NCI-H2029 (cell line): ENCODE measurements at regions not wholly inside any gene's neighbourhood (a gene's known extent, or its start where the extent isn't known, plus 50 kb on each side); places are given as distances from the start of the nearest gene placed in this dataset.

Experiments
- DNase-seq: peaks from one replicate; lab custom pipeline; 2025; lab: John Stamatoyannopoulos, UW

- DNase-seq = peak; percentile 54
These were observed 678.1 kb upstream of the CCDC54 start for GRCh38 chr3:106699122-106699521.

GRCh38 chr3:106700981-106701380, 676.3 kb upstream of the CCDC54 start:
- DNase-seq = no peak

- no peak for DNase-seq
These were observed 673.7 kb upstream of the CCDC54 start for GRCh38 chr3:106703524-106703923.

DNA sequence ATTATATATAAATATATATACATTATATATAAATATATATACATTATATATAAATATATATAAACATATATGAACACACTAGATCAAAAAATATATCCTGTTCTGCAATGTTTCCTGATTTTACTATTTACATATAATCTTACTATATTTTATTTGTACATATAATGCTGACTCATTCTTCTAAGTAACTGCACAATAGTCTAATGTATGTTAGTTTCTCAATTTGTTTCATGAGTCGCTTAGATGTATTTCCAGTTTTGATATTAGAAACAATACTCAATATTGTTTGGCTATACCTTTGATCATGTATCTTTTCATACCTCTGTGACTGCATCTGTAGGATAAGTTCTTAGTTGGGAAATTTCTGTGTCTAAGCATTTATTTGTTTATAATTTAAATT, 669.9 kb upstream of the CCDC54 start:
- no peak for DNase-seq

DNA sequence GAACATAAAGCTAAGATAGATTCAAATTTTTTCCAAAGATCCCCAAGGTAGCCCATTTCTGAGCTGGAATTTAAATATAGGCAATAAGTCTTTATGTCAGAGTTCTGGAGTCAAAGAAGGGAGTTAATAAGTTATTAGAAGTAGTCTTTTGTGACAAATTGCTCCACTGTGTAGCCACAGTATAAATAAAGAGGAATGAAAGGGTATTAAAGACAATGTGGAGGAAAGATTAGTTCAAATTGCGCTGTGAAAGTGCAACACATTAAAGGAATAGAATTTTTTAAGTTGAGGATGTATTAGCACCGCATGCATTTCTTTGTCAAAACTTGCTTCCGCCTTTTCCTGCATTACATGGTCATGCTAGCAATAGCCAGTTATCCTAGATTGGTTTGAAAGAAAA, 666.6 kb upstream of the CCDC54 start:
- DNase-seq = no peak

GRCh38 chr3:106711650-106712049, 665.6 kb upstream of the CCDC54 start:
- no peak for DNase-seq

DNA sequence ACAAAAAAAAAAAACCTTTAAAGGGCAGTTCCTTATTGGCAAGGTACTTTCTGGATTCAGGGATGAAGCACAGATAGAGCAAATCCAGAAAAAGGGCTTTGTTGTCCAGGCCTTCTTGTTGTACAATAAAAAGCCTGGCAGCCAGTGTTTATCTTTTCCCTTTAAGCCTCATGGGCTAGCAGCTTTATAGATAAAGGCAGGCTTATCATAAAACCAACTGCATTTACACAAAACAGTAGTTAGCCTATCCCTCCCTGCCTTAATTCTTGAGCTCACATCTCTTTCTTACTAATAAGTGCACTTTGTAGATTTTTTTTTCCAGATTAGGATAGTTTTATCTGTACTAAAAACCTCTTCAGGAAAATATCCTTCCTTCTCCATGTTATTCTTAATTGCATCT, 662.8 kb upstream of the CCDC54 start:
- no peak for DNase-seq

- no peak for DNase-seq
These were observed 662.0 kb upstream of the CCDC54 start for GRCh38 chr3:106715286-106715685.

- no peak for DNase-seq
These were observed 660.0 kb upstream of the CCDC54 start for GRCh38 chr3:106717178-106717780.

DNA sequence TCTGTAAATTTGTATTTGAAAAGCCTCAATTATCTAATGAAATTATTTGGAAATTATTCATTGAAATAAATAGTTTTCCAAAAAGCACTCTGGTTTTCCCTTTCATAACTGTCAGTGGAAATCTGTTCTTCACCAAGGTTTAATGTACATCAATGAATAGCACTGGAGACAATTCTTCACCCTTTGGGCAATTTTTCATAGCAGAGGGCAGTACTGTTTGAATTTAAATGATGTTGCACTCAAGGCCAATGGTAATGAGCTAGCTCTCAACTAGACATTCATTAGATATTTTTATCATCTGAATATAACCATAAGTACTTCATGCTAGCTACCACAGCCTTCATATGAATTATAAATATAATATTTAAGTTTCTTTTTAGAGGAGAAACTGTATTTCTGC, 658.2 kb upstream of the CCDC54 start:
- DNase-seq = no peak

DNA sequence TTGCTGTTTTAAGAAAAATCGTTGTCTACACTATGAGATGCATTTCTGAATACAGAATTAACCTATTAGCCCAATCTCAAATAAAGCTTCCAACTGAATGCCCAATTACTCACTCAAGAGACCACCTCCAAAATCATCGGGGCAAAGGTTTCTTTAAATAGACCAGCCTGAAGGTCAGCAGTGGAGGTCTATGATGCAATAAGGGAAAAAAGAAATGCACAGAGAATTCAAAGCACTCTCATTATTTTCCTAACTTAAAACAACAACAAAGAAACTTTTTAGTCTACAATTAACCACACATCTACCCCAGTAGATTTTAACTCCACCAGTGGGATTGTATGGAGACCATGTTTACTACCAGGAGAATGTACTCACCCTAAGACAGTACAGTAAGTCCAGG, 657.7 kb upstream of the CCDC54 start:
- DNase-seq = no peak

- DNase-seq = no peak
These were observed 656.7 kb upstream of the CCDC54 start for GRCh38 chr3:106720510-106720909.

DNA sequence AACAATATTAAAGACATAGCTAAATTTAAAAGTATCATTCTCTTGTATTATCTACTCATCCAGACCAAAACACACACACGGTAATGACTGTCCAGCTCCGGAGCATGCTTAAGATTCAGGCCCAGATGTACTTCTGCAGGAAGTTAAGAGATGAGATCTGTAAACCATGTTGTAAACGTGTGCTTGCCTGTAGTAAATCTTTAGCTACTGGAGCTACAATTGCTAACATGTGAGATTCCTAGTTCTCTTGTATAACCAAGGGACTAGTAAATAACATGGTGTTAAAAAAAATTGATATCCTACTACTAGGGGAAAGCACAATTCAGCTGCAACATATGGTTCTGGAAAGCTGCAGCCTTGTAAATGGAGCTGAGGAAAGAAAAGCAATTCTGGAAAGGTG, 651.7 kb upstream of the CCDC54 start:
- no peak for DNase-seq

GRCh38 chr3:106728315-106729098, 648.7 kb upstream of the CCDC54 start:
- DNase-seq = no peak

DNA sequence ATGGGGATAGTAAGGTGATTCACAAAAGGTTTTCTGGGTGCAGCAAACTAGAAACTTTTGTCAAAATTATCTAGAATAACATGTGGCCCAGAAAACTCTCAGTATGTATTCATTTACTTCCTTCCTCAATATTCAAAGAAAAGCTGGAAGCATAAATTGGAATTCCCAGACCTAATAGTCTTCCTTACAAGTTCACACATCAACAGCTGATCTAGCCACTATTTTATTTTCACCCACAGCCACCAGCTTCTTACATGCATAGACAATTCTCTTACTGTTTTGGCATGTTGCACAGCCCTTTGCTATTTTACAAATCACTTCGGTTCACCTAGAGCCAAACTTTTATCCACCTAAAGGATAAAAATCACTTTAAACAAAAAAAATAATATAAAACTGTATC, 647.8 kb upstream of the CCDC54 start:
- no peak for DNase-seq

DNA sequence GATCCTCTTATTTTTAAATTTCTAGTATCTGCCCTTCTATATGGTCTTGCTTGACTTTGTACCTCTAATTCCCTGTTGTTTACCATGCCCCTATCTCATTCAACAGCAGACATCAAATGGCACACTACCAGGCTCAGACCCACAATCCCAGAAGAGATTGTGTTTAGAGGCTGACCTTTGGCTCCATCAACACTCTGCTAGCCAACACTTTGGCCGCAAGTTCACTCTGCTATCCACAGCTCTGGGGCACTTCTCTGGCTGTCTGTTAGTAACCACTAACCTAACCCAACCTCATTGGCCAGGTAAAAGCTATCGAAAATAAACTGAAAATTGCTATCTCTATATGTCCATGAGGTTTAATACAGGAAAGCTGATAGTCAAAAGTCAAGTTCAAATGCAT, 646.0 kb upstream of the CCDC54 start:
- DNase-seq = no peak

GRCh38 chr3:106734712-106735111, 642.5 kb upstream of the CCDC54 start:
- no peak for DNase-seq

DNA sequence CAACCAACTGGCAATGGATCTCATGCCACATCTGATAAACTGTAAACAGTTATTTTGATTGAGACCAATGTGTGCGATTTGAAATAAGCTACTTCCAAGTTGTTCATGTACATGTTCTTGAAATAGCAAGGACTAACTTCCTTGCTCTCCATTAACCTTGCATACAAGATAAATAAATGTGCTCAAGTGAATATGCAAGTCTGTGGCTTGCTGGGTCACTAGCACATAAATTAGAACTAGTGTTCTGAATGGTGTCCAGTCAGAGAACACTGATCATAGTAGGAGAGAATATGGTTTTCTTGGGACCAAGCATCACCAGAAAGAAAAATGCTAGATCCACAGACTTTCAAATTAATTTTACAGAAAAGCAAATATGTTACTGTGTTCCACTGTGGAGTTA, 640.0 kb upstream of the CCDC54 start:
- no peak for DNase-seq

DNA sequence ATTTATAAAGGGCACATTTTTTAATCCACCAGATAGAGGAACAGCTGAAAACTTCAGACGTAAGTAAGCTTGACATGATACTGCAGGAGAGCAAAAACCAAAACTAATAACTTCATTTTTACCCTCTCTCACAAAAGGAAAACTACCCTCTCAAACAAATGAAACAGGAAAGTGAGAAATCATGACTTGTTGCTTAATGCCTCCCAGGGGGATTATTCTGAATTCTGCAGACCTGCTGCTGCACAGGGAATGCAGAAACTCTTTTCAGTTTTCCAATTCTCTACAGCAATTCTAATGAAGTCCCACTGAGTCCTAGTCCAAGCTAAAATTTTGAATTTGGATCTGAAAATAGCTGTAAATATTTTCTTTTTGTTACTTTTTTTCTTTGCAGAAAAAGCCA, 637.1 kb upstream of the CCDC54 start:
- no peak for DNase-seq

DNA sequence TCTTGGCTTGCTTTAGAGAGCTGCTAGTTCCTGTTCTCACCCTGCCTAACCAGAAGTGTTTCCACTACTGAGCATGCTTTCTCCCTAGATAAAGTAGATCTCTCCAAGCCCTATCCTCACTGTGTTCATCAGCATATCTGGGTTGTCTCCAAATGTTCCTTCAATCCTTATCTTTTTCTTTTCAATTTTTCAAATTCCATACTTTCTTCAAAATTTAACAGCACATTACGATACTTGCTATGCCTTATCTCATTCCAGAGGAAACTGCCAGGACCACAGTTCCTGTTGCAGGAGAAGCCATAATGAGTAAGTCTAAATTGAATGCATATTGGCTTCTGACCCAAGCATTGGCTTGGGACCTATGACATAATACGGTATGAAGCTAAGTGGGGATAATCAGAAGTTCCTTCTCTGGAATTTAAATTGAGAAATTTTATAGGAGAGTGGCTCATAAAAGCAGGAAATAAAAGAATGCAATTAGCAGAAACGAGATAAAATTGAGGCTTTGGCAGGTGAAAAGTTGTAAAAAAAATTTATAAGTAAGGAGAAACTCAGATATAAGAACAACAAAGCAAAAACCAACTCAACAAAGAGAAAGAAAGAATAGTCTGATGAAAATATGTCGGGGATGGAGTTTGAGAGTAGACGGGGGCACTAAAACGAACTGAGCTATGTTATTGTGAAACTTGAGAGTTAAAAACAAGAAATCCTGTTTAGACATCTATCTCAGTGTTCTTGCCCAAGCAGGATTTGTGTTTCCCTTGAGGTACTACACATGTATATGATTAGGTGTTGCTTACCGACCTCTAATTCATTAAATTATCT, 631.7 kb upstream of the CCDC54 start:
- no peak for DNase-seq

DNA sequence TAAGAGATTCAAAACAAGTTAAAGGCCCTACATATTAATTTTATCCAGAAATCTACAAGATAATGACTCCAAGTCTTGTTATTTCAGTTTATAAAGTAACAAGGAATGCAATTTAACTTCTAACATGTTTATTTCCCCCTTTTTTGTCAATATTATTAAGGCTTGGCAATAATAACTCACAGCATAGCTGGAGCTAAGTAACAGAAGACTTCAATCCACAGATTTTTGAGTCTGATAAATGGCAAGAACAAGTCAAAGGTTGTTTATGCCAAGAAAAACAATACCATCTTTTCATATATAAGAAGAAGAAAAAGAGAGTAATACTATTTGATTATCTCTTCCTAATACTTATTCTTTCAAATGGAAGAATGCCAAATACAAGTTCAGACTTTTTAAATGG, 631.0 kb upstream of the CCDC54 start:
- DNase-seq = no peak

DNA sequence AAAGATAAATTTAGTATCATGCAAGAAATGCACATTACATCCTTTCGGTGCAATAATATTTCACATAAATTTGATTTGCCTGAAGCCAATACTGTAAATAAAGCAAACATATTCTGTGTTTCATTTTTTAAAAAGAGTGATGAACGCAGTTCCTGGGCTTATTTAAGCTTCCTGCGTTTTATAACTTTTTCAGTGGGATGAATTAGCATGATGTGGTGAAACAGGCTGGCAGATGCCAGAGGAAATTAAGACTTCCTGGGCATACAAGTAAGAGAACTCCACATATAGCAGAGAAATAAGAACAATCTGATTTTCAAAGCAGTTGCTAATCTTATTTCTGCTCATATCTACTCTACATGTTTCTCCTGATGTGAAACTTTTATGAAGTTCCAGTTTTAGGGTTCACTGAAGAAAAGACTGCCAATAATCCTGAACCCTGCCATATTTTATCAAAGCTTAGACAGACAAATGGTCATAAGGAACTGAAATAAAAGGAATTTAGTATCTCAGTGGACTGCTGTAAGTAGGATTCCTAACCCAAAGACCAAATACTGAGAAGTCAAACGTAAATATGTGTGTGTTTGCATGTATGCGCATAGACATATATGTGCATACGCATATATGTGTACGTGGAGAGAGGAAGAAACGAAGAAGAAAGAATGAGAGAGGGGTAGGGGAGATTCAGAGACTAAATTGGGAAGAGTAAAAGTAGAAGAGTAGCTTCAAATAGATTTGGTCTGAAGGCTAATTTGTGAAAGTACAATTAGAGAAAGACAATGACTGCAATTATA, 628.6 kb upstream of the CCDC54 start:
- no peak for DNase-seq
